Retinal pigment epithelial cell (primary cell): ENCODE measurements at regions not wholly inside any gene's neighbourhood (a gene's known extent, or its start where the extent isn't known, plus 50 kb on each side); places are given as distances from the start of the nearest gene placed in this dataset.

ENCODE experiments used
- DNase-seq: peaks from one replicate; pipeline ENCODE4 v3.0.0-alpha.2; 2010; ENCODE audit warnings: low read depth
- H3K4me3 ChIP-seq: 2 replicates; pipeline ENCODE4 v1.5.1; 2011; ENCODE audit warnings: mild to moderate bottlenecking, low read length, control low read depth, moderate library complexity
- CTCF ChIP-seq: conservative IDR thresholded peaks from 2 replicates; pipeline ENCODE4 v1.5.1; 2011; ENCODE audit warnings: low read depth, low read length, control low read depth, inconsistent platforms

- DNase-seq, result no peak
- TF ChIP-seq CTCF, result no peak
- H3K4me3 ChIP-seq, result no peak overlapping the region
Measured at GRCh38 chr4:149927514-149927913, 111.9 kb upstream of the IQCM start.

- TF ChIP-seq CTCF, result no peak
- DNase-seq, result no peak
Measured at GRCh38 chr4:149928507-149928906, 112.9 kb upstream of the IQCM start.

GRCh38 chr4:149931431-149931830, 115.8 kb upstream of the IQCM start:
- no peak for DNase-seq
- H3K4me3 ChIP-seq, result no peak overlapping the region
- TF ChIP-seq CTCF, result no peak

More at GRCh38 chr4:149928507-149928906, 112.9 kb upstream of the IQCM start:
- no peak overlapping the region for H3K4me3 ChIP-seq

- DNase-seq, result no peak
- H3K4me3 ChIP-seq, result no peak overlapping the region
- TF ChIP-seq CTCF, result no peak
Measured at GRCh38 chr4:149932188-149932587, 116.5 kb upstream of the IQCM start.

GRCh38 chr4:149933120-149933519, 117.5 kb upstream of the IQCM start:
- no peak overlapping the region for H3K4me3 ChIP-seq
- TF ChIP-seq CTCF, result no peak
- DNase-seq, result no peak

GRCh38 chr4:149933883-149934282, 118.2 kb upstream of the IQCM start:
- no peak for DNase-seq
- no peak overlapping the region for H3K4me3 ChIP-seq
- no peak for TF ChIP-seq CTCF

GRCh38 chr4:149949381-149949780, 128.9 kb upstream of the DCLK2 start:
- no peak for TF ChIP-seq CTCF
- DNase-seq, result no peak
- H3K4me3 ChIP-seq, result no peak overlapping the region
